ENCODE measurements at regions not wholly inside any gene's neighbourhood (a gene's known extent, or its start where the extent isn't known, plus 50 kb on each side); places are given as distances from the start of the nearest gene placed in this dataset.

- Histone ChIP-seq H3K4me3 (ENCODE audit: insufficient read depth in 1 of 2, low read depth in 1 of 2, low read length in 2 of 2) (no peak overlapping the region), H3K4me2 (ENCODE audit: low read length, poor library complexity, severe bottlenecking) (no peak overlapping the region), H2BK120ac (ENCODE audit: low read depth, low read length) (no peak overlapping the region), H4K8ac (ENCODE audit: low read length) (no peak overlapping the region), H2BK12ac (ENCODE audit: low read length in 2 of 2) (no peak overlapping the region), H3K9ac (ENCODE audit: low read length) (no peak overlapping the region), H3K27me3 (ENCODE audit: control insufficient read depth in 1 of 2, insufficient read depth in 1 of 2, low read length in 2 of 2) (no peaks in the 10 kb centered on the region), H3K27ac (ENCODE audit: low read length, poor library complexity, severe bottlenecking) (no peak overlapping the region), H2AFZ (ENCODE audit: low read depth, low read length) (no peak overlapping the region), H3K18ac (ENCODE audit: low read depth in 1 of 2, low read length in 2 of 2) (no peak overlapping the region), H3K79me1 (replicated peaks; ENCODE audit: low read length, poor library complexity, severe bottlenecking) (no peaks in the 10 kb centered on the region), H2AK5ac (ENCODE audit: low read length, severe bottlenecking) (no peak overlapping the region), H3K4ac (ENCODE audit: low read depth in 1 of 2, low read length in 2 of 2) (no peak overlapping the region), H3K23ac (ENCODE audit: low read length in 2 of 2) (no peak overlapping the region), H4K91ac (ENCODE audit: low read length) (no peak overlapping the region), H3K36me3 (ENCODE audit: control insufficient read depth in 1 of 2, insufficient read depth in 2 of 2, low read depth in 1 of 2, low read length in 2 of 2) (no peaks in the 10 kb centered on the region), H3K14ac (ENCODE audit: low read length in 2 of 2) (no peak overlapping the region), H2BK15ac (ENCODE audit: low read depth, poor library complexity, severe bottlenecking) (no peak overlapping the region), H3K9me3 (ENCODE audit: control insufficient read depth, low read length) (peaks cover 3% of the 10 kb centered on the region), H3K4me1 (ENCODE audit: control insufficient read depth, insufficient read depth, low read depth, low read length) (no peaks in the 10 kb centered on the region), H2BK5ac (ENCODE audit: low read depth, low read length, poor library complexity, severe bottlenecking) (no peak overlapping the region)
- no peak for DNase-seq
Observed at GRCh38 chr2:137847443-137847842, 116.8 kb upstream of the HNMT start.

- no peak overlapping the region for H3K4me2 ChIP-seq (ENCODE audit: low read length, poor library complexity, severe bottlenecking)
- no peak overlapping the region for H3K27ac ChIP-seq (ENCODE audit: low read length, poor library complexity, severe bottlenecking)
- H4K8ac ChIP-seq (ENCODE audit: low read length) = no peak overlapping the region
- no peak overlapping the region for H3K9ac ChIP-seq (ENCODE audit: low read length)
- H3K4ac ChIP-seq (ENCODE audit: low read depth in 1 of 2, low read length in 2 of 2) = no peak overlapping the region
- H2AK5ac ChIP-seq (ENCODE audit: low read length, severe bottlenecking) = no peak overlapping the region
- no peak overlapping the region for H3K23ac ChIP-seq (ENCODE audit: low read length in 2 of 2)
- no peaks in the 10 kb centered on the region for H3K4me1 ChIP-seq (ENCODE audit: control insufficient read depth, insufficient read depth, low read depth, low read length)
- no peaks in the 10 kb centered on the region for H3K36me3 ChIP-seq (ENCODE audit: control insufficient read depth in 1 of 2, insufficient read depth in 2 of 2, low read depth in 1 of 2, low read length in 2 of 2)
- H2BK12ac ChIP-seq (ENCODE audit: low read length in 2 of 2) = no peak overlapping the region
- no peak overlapping the region for H4K91ac ChIP-seq (ENCODE audit: low read length)
- no peak overlapping the region for H3K18ac ChIP-seq (ENCODE audit: low read depth in 1 of 2, low read length in 2 of 2)
- no peak overlapping the region for H3K14ac ChIP-seq (ENCODE audit: low read length in 2 of 2)
- 36% methylated on average over 1 of the region's 3 CpGs for WGBS
- H2BK15ac ChIP-seq (ENCODE audit: low read depth, poor library complexity, severe bottlenecking) = no peak overlapping the region
- H3K4me3 ChIP-seq (ENCODE audit: insufficient read depth in 1 of 2, low read depth in 1 of 2, low read length in 2 of 2) = no peak overlapping the region
- DNase-seq = no peak
- H2AFZ ChIP-seq (ENCODE audit: low read depth, low read length) = no peak overlapping the region
- H3K79me1 ChIP-seq (replicated peaks; ENCODE audit: low read length, poor library complexity, severe bottlenecking) = no peaks in the 10 kb centered on the region
- H2BK5ac ChIP-seq (ENCODE audit: low read depth, low read length, poor library complexity, severe bottlenecking) = no peak overlapping the region
- H3K27me3 ChIP-seq (ENCODE audit: control insufficient read depth in 1 of 2, insufficient read depth in 1 of 2, low read length in 2 of 2) = no peaks in the 10 kb centered on the region
- no peak overlapping the region for H2BK120ac ChIP-seq (ENCODE audit: low read depth, low read length)
- no peaks in the 10 kb centered on the region for H3K9me3 ChIP-seq (ENCODE audit: control insufficient read depth, low read length)
Observed at GRCh38 chr2:137857881-137858280, 106.4 kb upstream of the HNMT start.

- Histone ChIP-seq H3K79me1 (replicated peaks; ENCODE audit: low read length, poor library complexity, severe bottlenecking) (no peaks in the 10 kb centered on the region), H2AK5ac (ENCODE audit: low read length, severe bottlenecking) (no peak overlapping the region), H2AFZ (ENCODE audit: low read depth, low read length) (no peak overlapping the region), H2BK12ac (ENCODE audit: low read length in 2 of 2) (no peak overlapping the region), H2BK120ac (ENCODE audit: low read depth, low read length) (no peak overlapping the region), H2BK5ac (ENCODE audit: low read depth, low read length, poor library complexity, severe bottlenecking) (no peak overlapping the region), H3K27me3 (ENCODE audit: control insufficient read depth in 1 of 2, insufficient read depth in 1 of 2, low read length in 2 of 2) (no peaks in the 10 kb centered on the region), H3K4ac (ENCODE audit: low read depth in 1 of 2, low read length in 2 of 2) (no peak overlapping the region), H3K4me2 (ENCODE audit: low read length, poor library complexity, severe bottlenecking) (no peak overlapping the region), H4K8ac (ENCODE audit: low read length) (no peak overlapping the region), H2BK15ac (ENCODE audit: low read depth, poor library complexity, severe bottlenecking) (no peak overlapping the region), H4K91ac (ENCODE audit: low read length) (no peak overlapping the region), H3K27ac (ENCODE audit: low read length, poor library complexity, severe bottlenecking) (no peak overlapping the region), H3K4me1 (ENCODE audit: control insufficient read depth, insufficient read depth, low read depth, low read length) (no peaks in the 10 kb centered on the region), H3K9ac (ENCODE audit: low read length) (no peak overlapping the region), H3K14ac (ENCODE audit: low read length in 2 of 2) (no peak overlapping the region), H3K4me3 (ENCODE audit: insufficient read depth in 1 of 2, low read depth in 1 of 2, low read length in 2 of 2) (no peak overlapping the region), H3K36me3 (ENCODE audit: control insufficient read depth in 1 of 2, insufficient read depth in 2 of 2, low read depth in 1 of 2, low read length in 2 of 2) (no peaks in the 10 kb centered on the region), H3K9me3 (ENCODE audit: control insufficient read depth, low read length) (no peaks in the 10 kb centered on the region), H3K23ac (ENCODE audit: low read length in 2 of 2) (no peak overlapping the region), H3K18ac (ENCODE audit: low read depth in 1 of 2, low read length in 2 of 2) (no peak overlapping the region)
- no peak for DNase-seq
- WGBS = 100% methylated on average over 1 of the region's 2 CpGs
Observed at GRCh38 chr2:137862651-137863050, 101.6 kb upstream of the HNMT start.

- no peak overlapping the region for H3K9ac ChIP-seq (ENCODE audit: low read length)
- H2BK5ac ChIP-seq (ENCODE audit: low read depth, low read length, poor library complexity, severe bottlenecking) = no peak overlapping the region
- 17% methylated on average over 1 of the region's 2 CpGs for WGBS
- no peak overlapping the region for H2AFZ ChIP-seq (ENCODE audit: low read depth, low read length)
- H3K4me1 ChIP-seq (ENCODE audit: control insufficient read depth, insufficient read depth, low read depth, low read length) = no peaks in the 10 kb centered on the region
- H2BK15ac ChIP-seq (ENCODE audit: low read depth, poor library complexity, severe bottlenecking) = no peak overlapping the region
- no peak overlapping the region for H3K4me3 ChIP-seq (ENCODE audit: insufficient read depth in 1 of 2, low read depth in 1 of 2, low read length in 2 of 2)
- no peak overlapping the region for H3K23ac ChIP-seq (ENCODE audit: low read length in 2 of 2)
- no peak overlapping the region for H4K8ac ChIP-seq (ENCODE audit: low read length)
- H2AK5ac ChIP-seq (ENCODE audit: low read length, severe bottlenecking) = no peak overlapping the region
- no peak overlapping the region for H3K4me2 ChIP-seq (ENCODE audit: low read length, poor library complexity, severe bottlenecking)
- peak; percentile 54 for DNase-seq
- no peak overlapping the region for H3K14ac ChIP-seq (ENCODE audit: low read length in 2 of 2)
- no peak overlapping the region for H3K4ac ChIP-seq (ENCODE audit: low read depth in 1 of 2, low read length in 2 of 2)
- no peak overlapping the region for H3K27ac ChIP-seq (ENCODE audit: low read length, poor library complexity, severe bottlenecking)
- H2BK120ac ChIP-seq (ENCODE audit: low read depth, low read length) = no peak overlapping the region
- H3K79me1 ChIP-seq (replicated peaks; ENCODE audit: low read length, poor library complexity, severe bottlenecking) = no peaks in the 10 kb centered on the region
- no peak overlapping the region for H4K91ac ChIP-seq (ENCODE audit: low read length)
- H3K36me3 ChIP-seq (ENCODE audit: control insufficient read depth in 1 of 2, insufficient read depth in 2 of 2, low read depth in 1 of 2, low read length in 2 of 2) = no peaks in the 10 kb centered on the region
- H3K18ac ChIP-seq (ENCODE audit: low read depth in 1 of 2, low read length in 2 of 2) = no peak overlapping the region
- H3K27me3 ChIP-seq (ENCODE audit: control insufficient read depth in 1 of 2, insufficient read depth in 1 of 2, low read length in 2 of 2) = no peaks in the 10 kb centered on the region
- no peak overlapping the region for H2BK12ac ChIP-seq (ENCODE audit: low read length in 2 of 2)
- H3K9me3 ChIP-seq (ENCODE audit: control insufficient read depth, low read length) = no peaks in the 10 kb centered on the region
Observed at GRCh38 chr2:137865954-137866540, 98.2 kb upstream of the HNMT start.
